IPS-18a (cell line): ENCODE measurements at regions not wholly inside any gene's neighbourhood (a gene's known extent, or its start where the extent isn't known, plus 50 kb on each side); places are given as distances from the start of the nearest gene placed in this dataset.

Experiments
- H3K27ac ChIP-seq: one replicate; pipeline ENCODE4 v1.5.1; 2013; ENCODE audit warnings: low read length
- H3K27me3 ChIP-seq: one replicate; pipeline ENCODE4 v1.6.1; 2013; ENCODE audit warnings: mild to moderate bottlenecking, low read length; ENCODE audit not compliant: control insufficient read depth, insufficient read depth
- H3K36me3 ChIP-seq: one replicate; pipeline ENCODE4 v1.6.1; 2013; ENCODE audit warnings: low read depth, low read length; ENCODE audit not compliant: control insufficient read depth
- H3K4me1 ChIP-seq: one replicate; pipeline ENCODE4 v1.6.1; 2013; ENCODE audit warnings: low read depth, low read length; ENCODE audit not compliant: control insufficient read depth
- H3K4me3 ChIP-seq: one replicate; pipeline ENCODE4 v1.5.1; 2013; ENCODE audit warnings: low read length
- H3K9ac ChIP-seq: one replicate; pipeline ENCODE4 v1.6.1; 2013; ENCODE audit warnings: mild to moderate bottlenecking, low read length, moderate library complexity
- H3K9me3 ChIP-seq: one replicate; pipeline ENCODE4 v1.6.1; 2013; ENCODE audit warnings: low read depth, low read length; ENCODE audit not compliant: control insufficient read depth

GRCh38 chr4:127238956-127239475 is 393.7 kb upstream of the INTU start:
- H3K4me3 ChIP-seq = no peak overlapping the region
- H3K27me3 ChIP-seq = no peaks in the 10 kb centered on the region
- H3K9ac ChIP-seq = no peak overlapping the region
- H3K4me1 ChIP-seq = no peaks in the 10 kb centered on the region
- H3K9me3 ChIP-seq = no peaks in the 10 kb centered on the region
- no peaks in the 10 kb centered on the region for H3K36me3 ChIP-seq
- H3K27ac ChIP-seq = no peak overlapping the region

- Histone ChIP-seq H3K4me1 (no peaks in the 10 kb centered on the region), H3K27ac (no peak overlapping the region)
Observed at GRCh38 chr4:127239902-127240763, 392.6 kb upstream of the INTU start.

GRCh38 chr4:127240764-127241105 is 392.0 kb upstream of the INTU start:
- H3K4me3 ChIP-seq = no peak overlapping the region
- H3K9me3 ChIP-seq = no peaks in the 10 kb centered on the region
- H3K4me1 ChIP-seq = no peaks in the 10 kb centered on the region
- H3K27ac ChIP-seq = no peak overlapping the region
- no peak overlapping the region for H3K9ac ChIP-seq
- H3K27me3 ChIP-seq = no peaks in the 10 kb centered on the region
- no peaks in the 10 kb centered on the region for H3K36me3 ChIP-seq

More at GRCh38 chr4:127239902-127240763, 392.6 kb upstream of the INTU start:
- Histone ChIP-seq H3K9ac (no peak overlapping the region), H3K27me3 (no peaks in the 10 kb centered on the region), H3K4me3 (no peak overlapping the region), H3K36me3 (no peaks in the 10 kb centered on the region), H3K9me3 (no peaks in the 10 kb centered on the region)

- no peaks in the 10 kb centered on the region for H3K9me3 ChIP-seq
- no peaks in the 10 kb centered on the region for H3K27me3 ChIP-seq
- H3K27ac ChIP-seq = no peak overlapping the region
- no peaks in the 10 kb centered on the region for H3K36me3 ChIP-seq
- no peak overlapping the region for H3K9ac ChIP-seq
- no peak overlapping the region for H3K4me3 ChIP-seq
- no peaks in the 10 kb centered on the region for H3K4me1 ChIP-seq
Observed at GRCh38 chr4:127244515-127244914, 388.2 kb upstream of the INTU start.

- H3K36me3 ChIP-seq = no peaks in the 10 kb centered on the region
- H3K9me3 ChIP-seq = no peaks in the 10 kb centered on the region
- no peak overlapping the region for H3K9ac ChIP-seq
- no peaks in the 10 kb centered on the region for H3K27me3 ChIP-seq
- H3K4me3 ChIP-seq = no peak overlapping the region
- no peaks in the 10 kb centered on the region for H3K4me1 ChIP-seq
- no peak overlapping the region for H3K27ac ChIP-seq
Observed at GRCh38 chr4:127246963-127247952, 385.5 kb upstream of the INTU start.

GRCh38 chr4:127249066-127249766 is 383.5 kb upstream of the INTU start:
- no peaks in the 10 kb centered on the region for H3K9me3 ChIP-seq

GRCh38 chr4:127249767-127250108 is 383.0 kb upstream of the INTU start:
- H3K9me3 ChIP-seq = no peaks in the 10 kb centered on the region
- no peak overlapping the region for H3K4me3 ChIP-seq
- H3K27me3 ChIP-seq = no peaks in the 10 kb centered on the region
- no peak overlapping the region for H3K27ac ChIP-seq
- no peaks in the 10 kb centered on the region for H3K4me1 ChIP-seq
- H3K36me3 ChIP-seq = no peaks in the 10 kb centered on the region
- no peak overlapping the region for H3K9ac ChIP-seq

More at GRCh38 chr4:127249066-127249766, 383.5 kb upstream of the INTU start:
- Histone ChIP-seq H3K9ac (no peak overlapping the region), H3K36me3 (no peaks in the 10 kb centered on the region), H3K27ac (no peak overlapping the region), H3K4me3 (no peak overlapping the region), H3K27me3 (no peaks in the 10 kb centered on the region), H3K4me1 (no peaks in the 10 kb centered on the region)

- Histone ChIP-seq H3K4me1 (no peaks in the 10 kb centered on the region), H3K9ac (no peak overlapping the region), H3K4me3 (no peak overlapping the region), H3K27me3 (no peaks in the 10 kb centered on the region), H3K36me3 (no peaks in the 10 kb centered on the region), H3K27ac (no peak overlapping the region), H3K9me3 (no peaks in the 10 kb centered on the region)
Observed at GRCh38 chr4:127250577-127250976, 382.2 kb upstream of the INTU start.

GRCh38 chr4:127251423-127251822 is 381.3 kb upstream of the INTU start:
- no peaks in the 10 kb centered on the region for H3K4me1 ChIP-seq
- H3K9ac ChIP-seq = no peak overlapping the region
- no peak overlapping the region for H3K27ac ChIP-seq
- no peaks in the 10 kb centered on the region for H3K9me3 ChIP-seq
- H3K4me3 ChIP-seq = no peak overlapping the region
- no peaks in the 10 kb centered on the region for H3K27me3 ChIP-seq
- no peaks in the 10 kb centered on the region for H3K36me3 ChIP-seq

GRCh38 chr4:127256500-127256899 is 376.3 kb upstream of the INTU start:
- H3K9me3 ChIP-seq = no peaks in the 10 kb centered on the region
- no peak overlapping the region for H3K9ac ChIP-seq
- H3K4me3 ChIP-seq = no peak overlapping the region
- no peak overlapping the region for H3K27ac ChIP-seq
- H3K27me3 ChIP-seq = no peaks in the 10 kb centered on the region
- no peaks in the 10 kb centered on the region for H3K36me3 ChIP-seq
- no peaks in the 10 kb centered on the region for H3K4me1 ChIP-seq

- H3K27ac ChIP-seq = no peak overlapping the region
- no peak overlapping the region for H3K9ac ChIP-seq
- no peak overlapping the region for H3K4me3 ChIP-seq
- no peaks in the 10 kb centered on the region for H3K9me3 ChIP-seq
- H3K4me1 ChIP-seq = no peaks in the 10 kb centered on the region
- no peaks in the 10 kb centered on the region for H3K36me3 ChIP-seq
- no peaks in the 10 kb centered on the region for H3K27me3 ChIP-seq
Observed at GRCh38 chr4:127261476-127261875, 371.3 kb upstream of the INTU start.
